Skeletal muscle tissue (tissue), 3 donors: ENCODE measurements at regions not wholly inside any gene's neighbourhood (a gene's known extent, or its start where the extent isn't known, plus 50 kb on each side); places are given as distances from the start of the nearest gene placed in this dataset.

Experiments
- H3K27ac ChIP-seq: one replicate; pipeline ENCODE4 v1.7.0; 2013; ENCODE audit warnings: mild to moderate bottlenecking, low read depth, low read length, inconsistent platforms
- H3K27me3 ChIP-seq, 3 donors: one replicate each; pipeline ENCODE4 v1.7.0; 2013; ENCODE audit warnings: low read length in 3 of 3; ENCODE audit not compliant: control insufficient read depth in 3 of 3, insufficient read depth in 3 of 3
- H3K36me3 ChIP-seq, 3 donors: one replicate each; pipeline ENCODE4 v1.7.0; 2013; ENCODE audit warnings: low read length in 3 of 3; ENCODE audit not compliant: control insufficient read depth in 3 of 3, insufficient read depth in 3 of 3
- H3K4me1 ChIP-seq, 3 donors: one replicate each; pipeline ENCODE4 v1.7.0; 2013; ENCODE audit warnings: low read length in 3 of 3, mild to moderate bottlenecking in 3 of 3; ENCODE audit not compliant: control insufficient read depth in 3 of 3, insufficient read depth in 3 of 3
- H3K4me3 ChIP-seq, 3 donors: one replicate each; pipeline ENCODE4 v1.7.0; 2013; ENCODE audit warnings: low read length in 3 of 3
- H3K9ac ChIP-seq, 3 donors: one replicate each; pipeline ENCODE4 v1.7.0; 2013; ENCODE audit warnings: low read length in 3 of 3, mild to moderate bottlenecking in 3 of 3, moderate library complexity in 2 of 3, low read depth in 1 of 3
- H3K9me3 ChIP-seq, 3 donors: one replicate each; pipeline ENCODE4 v1.7.0; 2013; ENCODE audit warnings: low read length in 3 of 3; ENCODE audit not compliant: control insufficient read depth in 3 of 3
- donor health status: Osteomylitis.

DNA sequence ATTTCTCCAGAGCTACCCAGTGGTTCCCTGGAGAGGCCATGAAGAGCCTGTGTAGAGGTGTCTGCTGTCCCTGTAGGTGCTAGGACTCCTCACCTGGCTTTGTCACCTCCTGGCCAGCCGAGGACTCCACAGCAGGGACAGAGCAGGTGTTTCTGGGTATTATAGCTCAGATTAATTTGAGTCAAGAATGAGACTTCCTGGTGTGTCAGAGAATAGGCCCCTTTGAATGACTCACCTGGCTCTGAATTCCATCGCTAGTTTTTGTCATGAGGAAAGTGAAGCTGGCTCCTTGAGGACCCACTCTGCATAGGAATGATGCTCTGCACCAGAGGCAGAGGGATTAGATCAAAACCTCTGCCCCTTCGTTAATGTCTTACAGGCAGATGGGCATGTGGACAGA lies 167.5 kb upstream of the TOPAZ1 start:
- H3K27ac ChIP-seq = no peak overlapping the region
- H3K9ac ChIP-seq = no peak overlapping the region
- H3K27me3 ChIP-seq = peaks cover 0 to 10% (median 4%) of the 10 kb centered on the region in 3 donors
- H3K9me3 ChIP-seq = no peaks in the 10 kb centered on the region
- H3K36me3 ChIP-seq = no peaks in the 10 kb centered on the region
- H3K4me1 ChIP-seq = no peaks in the 10 kb centered on the region
- H3K4me3 ChIP-seq = no peak overlapping the region

GRCh38 chr3:44076221-44076829 lies 165.4 kb upstream of the TOPAZ1 start:
- Histone ChIP-seq H3K27me3 (peaks cover 0 to 10% (median 4%) of the 10 kb centered on the region in 3 donors), H3K9ac (no peak overlapping the region), H3K4me3 (no peak overlapping the region), H3K27ac (no peak overlapping the region), H3K4me1 (no peaks in the 10 kb centered on the region), H3K36me3 (no peaks in the 10 kb centered on the region), H3K9me3 (no peaks in the 10 kb centered on the region)

GRCh38 chr3:44077267-44077666 lies 164.4 kb upstream of the TOPAZ1 start:
- Histone ChIP-seq H3K27ac (no peak overlapping the region), H3K36me3 (no peaks in the 10 kb centered on the region), H3K9ac (no peak overlapping the region), H3K27me3 (peaks cover 0 to 10% (median 0%) of the 10 kb centered on the region in 3 donors), H3K4me3 (no peak overlapping the region), H3K9me3 (no peaks in the 10 kb centered on the region), H3K4me1 (no peaks in the 10 kb centered on the region)

GRCh38 chr3:44078863-44079262 lies 162.8 kb upstream of the TOPAZ1 start:
- no peak overlapping the region for H3K27ac ChIP-seq
- H3K4me3 ChIP-seq = no peak overlapping the region
- no peaks in the 10 kb centered on the region for H3K4me1 ChIP-seq
- no peaks in the 10 kb centered on the region for H3K9me3 ChIP-seq
- no peaks in the 10 kb centered on the region for H3K36me3 ChIP-seq
- H3K9ac ChIP-seq = no peak overlapping the region
- H3K27me3 ChIP-seq = peaks cover 0 to 10% (median 0%) of the 10 kb centered on the region in 3 donors

DNA sequence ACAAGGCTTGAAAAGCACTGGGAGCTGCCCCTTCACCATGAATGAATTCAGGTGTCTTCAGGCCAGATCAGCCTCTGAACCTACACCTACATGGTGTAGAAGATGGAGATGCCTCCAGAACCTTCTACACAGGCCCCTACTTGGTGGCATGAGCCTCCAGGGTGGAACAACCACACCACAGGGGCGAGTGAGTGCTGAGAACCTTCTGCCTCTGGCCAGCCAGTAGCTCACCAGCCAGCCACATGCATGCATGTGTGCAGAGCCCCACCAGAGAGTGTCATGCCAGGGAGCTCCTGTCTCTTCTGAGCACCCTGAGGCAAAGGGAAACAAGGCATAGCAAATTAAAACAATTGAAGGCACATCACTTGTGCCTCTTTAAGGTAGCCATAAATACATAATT lies 161.8 kb upstream of the TOPAZ1 start:
- Histone ChIP-seq H3K4me1 (no peaks in the 10 kb centered on the region), H3K27me3 (peaks cover 0 to 7% (median 0%) of the 10 kb centered on the region in 3 donors), H3K9ac (no peak overlapping the region), H3K36me3 (no peaks in the 10 kb centered on the region), H3K4me3 (no peak overlapping the region), H3K9me3 (no peaks in the 10 kb centered on the region), H3K27ac (no peak overlapping the region)

DNA sequence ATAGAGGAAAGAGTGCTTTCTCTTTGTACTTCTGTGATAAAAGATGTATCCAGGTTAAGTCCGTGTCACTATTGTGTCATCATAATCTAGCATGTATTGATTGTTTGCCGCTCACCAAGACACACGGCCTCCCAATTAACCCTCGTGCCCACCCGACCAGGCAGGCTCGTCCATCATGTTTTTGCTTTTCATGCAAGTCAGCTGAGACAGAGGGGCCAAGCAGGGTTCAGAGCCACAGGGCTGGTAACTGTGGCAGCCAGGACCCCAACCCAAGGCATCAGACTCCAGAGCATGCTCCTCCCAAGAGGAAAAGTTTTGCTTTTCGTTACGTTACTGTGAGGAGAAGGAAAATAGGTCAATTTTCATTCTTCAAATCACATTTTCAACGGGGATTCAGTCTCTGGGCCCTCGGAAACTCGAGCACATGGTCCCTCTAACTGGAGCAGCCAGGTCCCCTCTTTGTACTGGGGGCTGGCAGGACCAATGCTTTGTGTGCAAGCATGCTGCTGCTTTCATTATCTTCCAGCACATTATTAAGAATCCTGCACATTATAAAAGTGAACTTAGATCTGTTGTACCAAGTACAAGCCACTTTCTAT lies 161.1 kb upstream of the TOPAZ1 start:
- Histone ChIP-seq H3K4me1 (no peaks in the 10 kb centered on the region), H3K27ac (no peak overlapping the region), H3K4me3 (no peak overlapping the region), H3K36me3 (no peaks in the 10 kb centered on the region), H3K9ac (no peak overlapping the region), H3K9me3 (no peaks in the 10 kb centered on the region), H3K27me3 (peaks cover 0 to 3% (median 0%) of the 10 kb centered on the region in 3 donors)

GRCh38 chr3:44090036-44090435 lies 151.7 kb upstream of the TOPAZ1 start:
- no peaks in the 10 kb centered on the region for H3K4me1 ChIP-seq
- H3K9ac ChIP-seq = no peak overlapping the region
- no peak overlapping the region for H3K27ac ChIP-seq
- H3K27me3 ChIP-seq = peaks cover 0 to 3% (median 0%) of the 10 kb centered on the region in 3 donors
- H3K9me3 ChIP-seq = no peaks in the 10 kb centered on the region
- H3K4me3 ChIP-seq = no peak overlapping the region
- no peaks in the 10 kb centered on the region for H3K36me3 ChIP-seq

DNA sequence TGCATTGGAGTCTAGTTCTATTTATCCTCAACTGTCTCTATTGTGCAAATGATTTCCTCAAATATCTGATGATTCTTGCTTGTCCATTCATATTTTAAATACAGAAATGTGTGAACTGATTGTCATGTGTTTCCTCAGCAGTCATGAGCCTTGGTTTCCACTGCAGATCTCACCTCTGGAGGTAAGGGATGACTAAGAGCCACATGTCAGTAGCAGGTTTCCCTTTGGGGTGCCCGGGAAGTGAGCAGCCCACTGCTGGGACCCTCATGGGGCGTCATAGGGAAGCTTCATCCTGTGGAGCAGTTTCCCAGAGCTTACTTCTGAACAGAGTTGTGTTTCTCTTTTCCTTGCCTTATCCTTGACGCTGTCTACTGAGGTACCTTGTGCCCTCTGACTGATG lies 149.2 kb upstream of the TOPAZ1 start:
- H3K9ac ChIP-seq = no peak overlapping the region
- H3K36me3 ChIP-seq = no peaks in the 10 kb centered on the region
- H3K27ac ChIP-seq = no peak overlapping the region
- peaks cover 0 to 3% (median 0%) of the 10 kb centered on the region in 3 donors for H3K27me3 ChIP-seq
- H3K4me1 ChIP-seq = no peaks in the 10 kb centered on the region
- H3K9me3 ChIP-seq = no peaks in the 10 kb centered on the region
- H3K4me3 ChIP-seq = no peak overlapping the region

DNA sequence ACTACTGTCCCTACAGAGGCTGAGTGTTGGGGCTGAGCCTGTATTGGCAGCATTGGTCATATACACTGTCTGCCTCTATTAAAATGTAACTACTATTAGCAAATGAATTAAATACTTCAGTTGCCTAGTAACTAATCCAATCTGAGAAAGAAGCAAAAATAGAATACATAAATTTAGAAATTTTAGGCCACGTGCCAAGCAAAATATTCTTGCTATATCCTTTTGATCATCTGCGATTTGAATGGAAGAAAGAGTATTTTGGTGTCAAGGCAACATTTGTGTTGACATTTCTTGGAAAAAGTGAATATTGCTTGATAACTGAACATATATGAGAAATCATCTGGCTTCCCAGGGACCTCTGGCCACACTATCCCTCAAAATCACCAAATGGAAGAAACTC lies 148.2 kb upstream of the TOPAZ1 start:
- H3K9ac ChIP-seq = no peak overlapping the region
- H3K27ac ChIP-seq = no peak overlapping the region
- H3K36me3 ChIP-seq = no peaks in the 10 kb centered on the region

GRCh38 chr3:44098656-44099415 lies 142.8 kb upstream of the TOPAZ1 start:
- Histone ChIP-seq H3K27ac (no peak overlapping the region), H3K4me3 (no peak overlapping the region), H3K36me3 (no peaks in the 10 kb centered on the region), H3K27me3 (peaks cover under 1 to 8% (median 7%) of the 10 kb centered on the region in 3 donors), H3K4me1 (no peaks in the 10 kb centered on the region), H3K9me3 (no peaks in the 10 kb centered on the region), H3K9ac (no peak overlapping the region)

More for the DNA sequence above, 148.2 kb upstream of the TOPAZ1 start:
- Histone ChIP-seq H3K9me3 (no peaks in the 10 kb centered on the region), H3K27me3 (peaks cover 0 to 3% (median 0%) of the 10 kb centered on the region in 3 donors), H3K4me3 (no peak overlapping the region), H3K4me1 (no peaks in the 10 kb centered on the region)
